Lung microvascular endothelial cell (primary cell): ENCODE measurements at regions not wholly inside any gene's neighbourhood (a gene's known extent, or its start where the extent isn't known, plus 50 kb on each side); places are given as distances from the start of the nearest gene placed in this dataset.
"Not testable (repeated sequence)": the region's sequence is repeated elsewhere in the genome, so short reads cannot be mapped to it uniquely, and the experiment has no call there.

Experiments
- DNase-seq, 2 donors: peaks; one replicate each; pipeline versions ENCODE4 v3.0.0 to v3.0.0-alpha.2; 2010; ENCODE audit warnings: low read depth in 2 of 2

- no peak for DNase-seq
These were observed 141.9 kb downstream of the IGLL1 start for GRCh38 chr22:23438216-23438615.

GRCh38 chr22:23437779-23438178, 142.3 kb downstream of the IGLL1 start:
- no peak for DNase-seq

GRCh38 chr22:23437107-23437395, 143.0 kb downstream of the IGLL1 start:
- not testable (repeated sequence) for DNase-seq

- DNase-seq: not testable (repeated sequence)
These were observed 143.6 kb downstream of the IGLL1 start for GRCh38 chr22:23436354-23437106.

- DNase-seq: not testable (repeated sequence)
These were observed 144.9 kb downstream of the IGLL1 start for GRCh38 chr22:23435186-23435585.

GRCh38 chr22:23434198-23434830, 145.8 kb downstream of the IGLL1 start:
- DNase-seq: not testable (repeated sequence)

- DNase-seq: peak in 1 of 2 donors; percentile 36
These were observed 146.7 kb downstream of the IGLL1 start for GRCh38 chr22:23433127-23434005.

DNA sequence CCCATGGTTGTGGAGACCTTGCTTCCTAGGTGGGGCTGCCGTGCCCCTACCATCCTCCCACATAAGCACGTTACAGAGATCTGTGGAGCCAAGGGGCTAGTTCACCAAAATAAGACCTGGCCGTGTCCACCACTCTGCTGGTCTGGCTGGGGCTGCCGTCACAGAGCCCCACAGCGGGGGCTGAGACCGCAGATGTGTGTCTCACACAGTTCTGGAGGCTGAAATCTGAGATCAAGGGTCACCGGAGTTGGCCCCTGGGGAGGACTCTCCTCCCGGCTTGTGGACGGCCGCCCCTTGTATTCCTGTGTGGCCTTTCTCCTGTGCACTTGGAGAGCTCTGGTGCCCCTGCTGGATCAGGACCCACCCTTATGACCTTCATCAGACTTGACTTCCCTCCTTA, 147.4 kb downstream of the IGLL1 start:
- not testable (repeated sequence) for DNase-seq

- no peak for DNase-seq
These were observed 148.6 kb downstream of the IGLL1 start for GRCh38 chr22:23431337-23432072.

DNA sequence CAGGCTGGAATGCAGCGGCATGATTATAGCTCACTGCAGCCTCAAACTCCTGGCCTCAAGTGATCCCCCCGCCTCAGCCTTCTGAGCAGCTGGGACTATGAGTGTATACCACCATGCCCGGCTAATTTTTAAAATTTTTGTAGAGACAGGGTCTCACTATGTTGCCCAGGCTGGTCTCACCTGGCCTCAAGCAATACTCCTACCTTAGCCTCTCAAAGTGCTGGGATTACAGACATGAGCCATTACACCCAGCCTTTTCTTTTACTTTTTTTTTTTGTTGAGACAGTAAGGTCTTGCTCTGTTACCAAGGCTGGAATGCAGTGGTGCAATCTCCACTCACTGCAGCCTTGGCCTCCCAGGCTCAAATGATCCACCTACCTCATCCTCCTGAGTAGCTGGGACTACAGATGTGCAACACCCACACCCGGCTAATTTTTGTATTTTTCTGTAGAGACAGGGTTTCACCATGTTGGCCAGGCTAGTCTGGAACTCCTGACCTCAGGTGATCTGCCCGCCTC, 155.5 kb downstream of the IGLL1 start:
- DNase-seq: not testable (repeated sequence)

DNA sequence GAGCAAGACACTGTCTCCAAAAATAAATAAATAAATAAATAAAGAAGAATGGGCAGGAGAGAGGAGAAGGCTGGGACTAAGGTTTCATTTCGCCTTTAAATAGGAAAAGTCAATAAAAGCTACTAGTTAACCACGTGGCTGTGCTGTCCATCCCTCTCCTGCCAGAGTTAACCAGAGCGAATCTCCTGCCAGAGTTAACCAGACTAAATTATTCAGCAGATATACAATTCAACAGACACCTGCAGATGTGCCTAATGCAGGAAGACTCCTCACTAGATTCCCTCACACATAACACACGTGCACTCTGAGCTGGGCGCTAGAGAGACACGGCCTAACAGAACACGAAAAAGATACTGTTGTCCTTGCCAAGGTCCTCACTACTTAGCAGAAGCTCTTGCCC, 156.1 kb downstream of the IGLL1 start:
- no peak for DNase-seq

GRCh38 chr22:23422281-23422680, 157.8 kb downstream of the IGLL1 start:
- peak in 1 of 2 donors; percentile 89 for DNase-seq

DNA sequence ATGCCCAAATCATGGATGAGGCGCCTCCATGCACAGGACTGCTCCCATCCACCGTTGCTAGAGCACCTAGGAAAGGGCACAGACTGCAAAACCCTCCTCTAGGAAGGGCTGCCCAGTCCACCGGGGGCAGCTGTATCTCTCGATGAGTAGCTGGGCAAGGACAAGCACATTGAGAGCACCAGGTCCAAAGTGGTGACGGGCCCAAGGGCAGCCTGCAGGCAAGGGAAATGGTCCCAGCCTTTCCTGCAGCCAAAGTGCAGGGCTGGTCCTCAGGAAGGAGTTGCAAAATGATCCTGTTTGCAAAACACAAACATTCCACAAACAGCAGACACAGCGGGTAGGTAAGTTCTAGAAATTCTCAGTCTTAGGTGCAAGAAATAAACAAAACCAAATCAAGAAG, 158.8 kb downstream of the IGLL1 start:
- not testable (repeated sequence) for DNase-seq

DNA sequence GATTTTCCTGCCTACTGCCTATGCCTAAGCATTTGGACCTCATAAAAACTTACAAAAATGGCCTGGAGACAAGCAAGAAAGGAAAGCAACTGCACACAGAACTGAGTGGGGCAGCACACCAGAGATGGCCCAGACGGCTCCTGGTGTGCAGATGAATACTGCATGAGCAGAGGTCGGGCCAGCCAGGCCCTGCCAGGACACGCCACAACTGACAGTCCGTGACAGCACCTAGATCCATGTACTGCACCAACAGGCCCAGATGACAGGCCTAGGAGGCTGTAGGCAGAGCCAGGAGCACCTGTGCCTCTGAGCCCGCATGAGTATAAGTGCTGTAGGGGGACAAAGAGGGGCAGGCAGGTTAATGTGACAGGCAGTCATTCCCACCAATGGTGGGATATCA, 160.2 kb downstream of the IGLL1 start:
- no peak for DNase-seq

DNA sequence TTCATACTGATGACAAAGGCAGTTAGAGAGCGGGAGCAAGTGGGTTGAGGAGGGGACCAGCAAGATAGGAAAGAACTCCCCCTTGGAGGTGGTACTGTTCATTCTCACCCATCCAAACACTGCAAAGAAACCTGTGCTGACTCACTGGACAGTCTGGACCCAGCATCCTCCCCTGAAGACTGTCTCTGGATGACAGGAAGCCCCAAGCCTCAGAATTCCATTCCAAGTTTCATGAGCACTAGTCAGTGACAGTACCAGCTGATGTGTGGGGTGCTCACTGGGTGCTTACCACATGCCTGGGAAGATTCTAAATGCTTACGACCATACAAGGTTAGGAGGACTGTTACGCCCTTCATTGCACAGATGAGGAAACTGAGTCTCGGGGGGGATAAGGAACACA, 160.9 kb downstream of the IGLL1 start:
- no peak for DNase-seq

- DNase-seq: no peak
These were observed 161.8 kb downstream of the IGLL1 start for GRCh38 chr22:23418159-23418788.

DNA sequence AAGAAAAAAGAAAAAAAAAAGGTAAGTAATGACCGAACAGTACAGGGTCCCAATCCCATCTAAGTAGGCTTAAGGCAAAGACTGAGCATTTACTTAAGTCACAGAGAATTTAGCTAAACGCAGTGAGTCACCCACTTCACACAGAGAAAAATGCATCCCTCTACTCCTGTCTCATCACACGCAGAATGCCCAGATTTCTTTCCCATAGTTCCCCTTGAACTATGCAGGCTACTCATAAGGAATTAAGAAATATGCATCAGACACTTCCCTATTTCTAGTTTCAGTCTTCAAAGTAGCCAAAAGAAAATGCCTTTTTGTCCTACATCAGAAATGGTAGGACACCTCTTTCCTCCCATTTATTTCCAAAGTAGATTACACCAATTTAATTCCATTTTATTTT, 162.8 kb downstream of the IGLL1 start:
- DNase-seq: not testable (repeated sequence)

DNA sequence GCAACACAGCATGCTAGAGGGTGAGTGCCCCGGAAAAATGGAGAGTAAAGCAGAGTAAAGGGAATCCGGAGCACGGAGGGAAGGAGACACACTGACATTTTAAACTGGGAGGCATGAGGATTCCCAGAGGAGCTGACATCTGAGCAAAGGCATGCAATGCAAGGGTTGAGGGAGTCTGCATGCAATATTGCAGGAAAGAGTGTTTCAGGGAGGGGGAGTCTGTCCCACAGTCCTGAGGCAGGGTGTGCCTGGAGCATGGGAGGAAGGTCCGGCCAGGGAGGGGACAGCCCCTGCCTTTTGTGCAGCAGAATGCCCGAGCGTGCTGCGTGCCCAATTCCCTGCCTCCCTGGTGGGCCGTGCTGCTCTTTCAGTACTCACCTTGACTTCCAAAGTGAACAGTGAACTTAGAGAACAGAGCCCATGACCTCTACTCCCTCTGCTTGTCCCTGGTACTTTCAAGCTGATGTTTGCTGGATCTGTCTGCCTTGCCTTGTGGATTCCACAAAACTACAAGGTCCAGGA, 163.9 kb downstream of the IGLL1 start:
- not testable (repeated sequence) for DNase-seq

- no peak for DNase-seq
These were observed 164.6 kb downstream of the IGLL1 start for GRCh38 chr22:23415490-23415851.

GRCh38 chr22:23414727-23415489, 165.2 kb downstream of the IGLL1 start:
- no peak for DNase-seq
